ENCODE measurements at regions not wholly inside any gene's neighbourhood (a gene's known extent, or its start where the extent isn't known, plus 50 kb on each side); places are given as distances from the start of the nearest gene placed in this dataset.

DNA sequence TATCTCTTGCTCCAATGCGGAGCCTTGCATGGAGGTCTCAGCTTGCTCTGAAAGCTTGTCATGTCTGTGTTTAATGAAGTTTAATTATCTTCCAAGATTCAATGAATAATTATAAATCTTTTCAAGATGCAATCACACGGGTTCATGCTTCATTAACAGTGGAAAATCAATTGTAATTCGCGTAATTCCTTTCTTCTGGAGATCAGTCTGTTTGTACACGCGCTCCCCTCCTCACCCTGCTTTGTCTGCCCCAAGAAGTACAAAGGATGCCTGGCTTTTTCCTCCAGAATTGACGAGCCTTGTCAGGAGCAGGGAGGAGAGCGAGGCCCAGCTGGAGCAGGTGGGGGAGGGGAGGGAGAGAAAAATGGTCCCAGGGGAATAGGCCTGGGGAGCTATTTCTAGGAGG, 65.0 kb upstream of the DISP3 start:
- DNase-seq (ENCODE audit: low read depth) = no peak

- DNase-seq (ENCODE audit: low read depth) = peak; percentile 31
Measured at GRCh38 chr1:11414926-11415538, 63.9 kb upstream of the DISP3 start.

DNA sequence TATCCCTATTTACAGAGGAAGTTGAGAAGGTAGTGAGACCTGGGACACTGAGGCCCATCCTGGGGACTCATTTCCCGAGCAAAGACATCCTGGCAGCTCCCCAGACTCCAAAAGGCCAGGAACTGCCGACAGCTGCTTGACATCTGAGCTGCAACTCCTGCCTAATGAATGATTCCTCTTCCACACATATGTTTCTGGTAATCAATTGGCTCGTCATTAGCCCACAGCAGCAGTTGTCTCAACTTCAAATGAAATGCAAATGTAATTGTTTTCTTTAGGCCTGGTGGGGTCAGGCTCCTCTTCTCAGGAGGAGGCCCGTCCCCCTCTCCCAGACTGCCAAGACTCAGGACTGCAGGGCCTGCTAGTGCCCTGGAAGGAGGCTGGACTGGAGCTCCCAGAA, 61.8 kb upstream of the DISP3 start:
- no peak for DNase-seq (ENCODE audit: low read depth)

DNA sequence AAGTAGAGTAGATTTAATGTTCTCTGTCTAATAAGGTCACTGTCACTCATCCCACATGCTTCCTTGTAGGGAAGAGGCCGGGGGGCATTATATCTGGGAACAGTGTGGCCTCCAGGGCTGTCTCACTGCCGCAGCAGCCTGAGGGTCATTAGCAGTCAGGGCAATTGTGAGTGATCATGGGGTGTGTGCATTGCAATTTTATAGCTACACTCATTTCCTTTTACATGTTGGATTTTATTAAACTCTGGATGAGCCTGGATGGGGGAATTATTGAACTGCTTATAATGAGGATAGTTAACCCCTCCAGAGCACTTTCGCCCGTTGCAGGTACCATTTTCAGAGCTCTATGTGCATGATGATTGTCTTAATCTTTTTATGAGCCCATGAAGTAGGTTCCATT, 60.9 kb upstream of the DISP3 start:
- DNase-seq (ENCODE audit: low read depth) = no peak

GRCh38 chr1:11421443-11421842, 57.5 kb upstream of the DISP3 start:
- no peak for DNase-seq (ENCODE audit: low read depth)

- no peak for DNase-seq (ENCODE audit: low read depth)
Measured at GRCh38 chr1:11422686-11423085, 56.3 kb upstream of the DISP3 start.

- DNase-seq (ENCODE audit: low read depth) = no peak
Measured at GRCh38 chr1:11426617-11427016, 52.3 kb upstream of the DISP3 start.

DNA sequence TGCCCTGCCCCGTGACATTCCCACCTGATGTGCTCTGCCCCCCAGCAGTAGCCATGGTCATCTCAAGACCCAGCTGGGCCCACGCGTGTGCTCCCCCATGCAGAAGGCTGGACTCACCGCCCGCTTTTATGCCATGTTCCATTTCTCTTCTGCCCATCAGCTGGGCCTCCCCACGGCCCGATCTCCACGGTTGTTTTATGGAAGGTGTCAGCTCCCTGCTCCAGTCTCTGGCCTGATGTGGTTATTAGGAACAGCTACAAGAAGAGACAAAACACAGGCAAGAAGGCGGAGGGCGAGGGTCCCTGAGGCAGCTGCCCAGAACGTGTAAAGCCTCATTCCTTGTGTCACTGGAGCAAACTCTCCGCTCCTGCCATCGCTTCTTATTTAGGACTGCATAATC, 50.2 kb upstream of the DISP3 start:
- no peak for DNase-seq (ENCODE audit: low read depth)
